Lower leg skin (tissue), 3 donors: ENCODE measurements at regions not wholly inside any gene's neighbourhood (a gene's known extent, or its start where the extent isn't known, plus 50 kb on each side); places are given as distances from the start of the nearest gene placed in this dataset.
A peak's percentile ranks its signal among the peaks of the same experiment; 100 is the strongest.
"Not testable (repeated sequence)": the region's sequence is repeated elsewhere in the genome, so short reads cannot be mapped to it uniquely, and the experiment has no call there.

ENCODE experiments used
- DNase-seq, 2 donors: peaks; one replicate each; pipeline ENCODE4 v3.0.0-alpha.2; 2019; ENCODE audit warnings: low spot score in 2 of 2
- H3K4me3 ChIP-seq: fragments of 200-600 bp; sonication (generic); 2 replicates; pipeline ENCODE4 v1.5.1; 2017; ENCODE audit warnings: mild to moderate bottlenecking, low read depth; ENCODE audit not compliant: poor library complexity, severe bottlenecking
- WGBS, 2 donors: methylation state at CpG; one replicate each; pipeline ENCODE4 v1.1.5; 2018; 5-methylcytosine and 5-hydroxymethylcytosine counted together
- intact Hi-C: fragments of 100-400 bp; cut with DNase I; formaldehyde crosslinking; loops from one replicate; pipeline ENCODE4 v1.15.0; 2023; ENCODE audit warnings: low total_unique reads

DNA sequence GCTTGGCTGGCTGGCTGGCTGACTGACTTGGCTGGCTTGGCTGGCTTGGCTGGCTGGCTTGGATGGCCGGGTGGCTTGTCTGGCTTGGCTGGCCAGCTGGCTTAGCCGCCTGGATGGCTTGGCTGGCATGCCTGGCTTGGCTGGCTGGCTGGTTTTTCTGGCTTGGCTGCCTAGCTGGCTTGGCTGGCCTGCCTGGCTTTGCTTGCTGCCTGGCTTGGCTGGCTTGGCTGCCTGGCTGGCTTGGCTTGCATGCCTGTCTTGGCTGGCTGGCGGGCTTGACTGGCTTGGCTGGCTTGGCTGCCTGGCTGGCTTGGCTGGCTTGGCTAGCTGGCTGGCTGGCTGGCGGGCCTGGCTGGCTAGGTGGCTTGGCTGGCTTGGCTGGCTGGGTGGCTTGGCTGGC, 2830.5 kb downstream of the RPIA start:
- H3K4me3 ChIP-seq, intact Hi-C loops: not testable (repeated sequence)
- peak in 1 of 2 donors; percentile 10 for DNase-seq
- WGBS, 2 donors: 33 to 50% methylated on average over 2 of the region's 4 CpGs

GRCh38 chr2:91522877-91523276, 2831.4 kb downstream of the RPIA start:
- intact Hi-C loops, H3K4me3 ChIP-seq: not testable (repeated sequence)
- peak in 1 of 2 donors; percentile 60 for DNase-seq
- 20% methylated on average over 1 of the region's 5 CpGs; no CpG with 5 or more reads in 1 of the 2 donors for WGBS, 2 donors

- whole genome bisulfite sequencing, 2 donors: no CpG with 5 or more reads among the region's 3 CpGs
- H3K4me3 ChIP-seq, intact Hi-C loops: not testable (repeated sequence)
- peak in 1 of 2 donors; percentile 49 for DNase-seq
Observed at GRCh38 chr2:91523751-91524150, 2832.3 kb downstream of the RPIA start.

- H3K4me3 ChIP-seq, intact Hi-C loops: not testable (repeated sequence)
- peak in 1 of 2 donors; percentile 56 for DNase-seq
- 71% methylated on average over 1 of the region's 2 CpGs; no CpG with 5 or more reads in 1 of the 2 donors for WGBS, 2 donors
Observed at GRCh38 chr2:91525587-91525986, 2834.1 kb downstream of the RPIA start.

DNA sequence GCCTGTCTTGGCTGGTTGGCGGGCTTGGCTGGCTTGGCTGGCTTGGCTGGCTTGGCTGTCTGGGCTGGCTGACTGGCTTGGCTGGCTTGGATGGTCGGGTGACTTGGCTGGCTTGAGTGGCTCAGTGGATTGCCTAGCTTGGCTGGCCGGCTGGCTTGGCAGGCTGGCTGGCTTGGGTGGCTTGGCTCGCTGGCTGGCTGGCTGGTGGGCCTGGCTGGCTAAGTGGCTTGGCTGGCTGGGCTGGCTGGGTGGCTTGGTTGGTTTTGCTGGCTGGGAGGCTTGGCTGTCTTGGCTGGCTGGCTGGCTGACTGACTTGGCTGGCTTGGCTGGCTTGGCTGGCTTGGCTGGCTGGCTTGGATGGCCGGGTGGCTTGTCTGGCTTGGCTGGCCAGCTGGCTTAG, 2834.6 kb downstream of the RPIA start:
- WGBS, 2 donors: no CpG with 5 or more reads among the region's 5 CpGs
- DNase-seq: peak in 1 of 2 donors; percentile 72
- intact Hi-C loops, H3K4me3 ChIP-seq: not testable (repeated sequence)

GRCh38 chr2:91527056-91527455, 2835.6 kb downstream of the RPIA start:
- DNase-seq: peak in 1 of 2 donors; percentile 85
- H3K4me3 ChIP-seq, intact Hi-C loops: not testable (repeated sequence)
- 38% methylated on average over 2 of the region's 2 CpGs; no CpG with 5 or more reads in 1 of the 2 donors for WGBS, 2 donors

DNA sequence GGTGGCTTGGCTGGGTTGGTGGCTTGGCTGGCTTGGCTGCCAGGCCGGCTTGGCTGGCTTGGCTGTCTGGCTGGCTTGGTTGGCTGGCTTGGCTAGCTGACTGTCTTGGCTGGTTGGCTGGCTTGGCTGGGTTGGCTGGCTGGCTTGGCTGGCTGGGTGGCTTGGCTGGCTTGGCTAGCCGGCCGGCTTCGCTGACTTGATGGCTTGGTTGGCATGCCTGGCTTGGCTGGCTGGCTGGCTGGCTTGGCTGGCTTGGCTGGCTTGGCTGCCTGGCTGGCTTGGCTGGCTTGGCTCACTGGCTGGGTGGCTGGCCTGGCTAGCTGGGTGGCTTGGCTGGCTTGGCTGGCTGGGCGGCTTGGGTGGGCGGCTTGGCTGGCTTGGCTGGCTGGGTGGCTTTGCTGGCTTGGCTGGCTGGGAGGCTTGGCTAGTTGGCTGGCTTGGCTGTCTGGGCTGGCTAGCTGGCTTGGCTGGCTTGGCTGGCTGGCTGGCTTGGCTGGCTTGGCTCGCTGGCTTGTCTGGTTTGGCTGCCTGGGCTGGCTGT, 2836.1 kb downstream of the RPIA start:
- H3K4me3 ChIP-seq, intact Hi-C loops: not testable (repeated sequence)
- 79 to 87% methylated on average over 5 to 6 of the region's 7 CpGs for WGBS, 2 donors
- peak in 1 of 2 donors; percentile 87 for DNase-seq

DNA sequence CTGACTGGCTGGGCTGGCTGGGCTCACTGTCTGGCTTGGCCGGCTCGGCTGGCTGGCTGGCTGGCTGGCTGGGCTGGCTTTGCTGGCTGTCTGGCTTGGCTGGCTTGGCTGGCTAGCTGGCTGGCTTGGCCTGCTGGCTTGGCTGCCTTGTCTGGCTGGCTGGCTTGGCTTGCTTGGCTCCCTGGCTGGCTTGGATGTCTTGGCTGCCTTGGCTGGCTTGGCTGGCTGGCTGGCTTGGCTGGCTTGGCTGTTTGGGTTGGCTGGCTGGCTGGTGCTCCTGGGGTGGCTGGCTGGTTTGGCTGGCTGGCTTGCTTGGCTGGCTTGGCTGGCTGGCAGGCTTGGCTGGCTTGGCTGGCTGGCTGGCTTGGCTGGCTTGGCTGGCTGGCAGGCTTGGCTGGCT, 2836.9 kb downstream of the RPIA start:
- peak in 1 of 2 donors; percentile 80 for DNase-seq
- intact Hi-C loops, H3K4me3 ChIP-seq: not testable (repeated sequence)
- 38% methylated on average over 2 of the region's 2 CpGs; no CpG with 5 or more reads in 1 of the 2 donors for WGBS, 2 donors

- DNase-seq: peak in 1 of 2 donors; percentile 77
- H3K4me3 ChIP-seq, intact Hi-C loops: not testable (repeated sequence)
- WGBS, 2 donors: 53 to 60% methylated on average over 5 to 7 of the region's 7 CpGs
Observed at GRCh38 chr2:91536109-91536508, 2844.6 kb downstream of the RPIA start.

DNA sequence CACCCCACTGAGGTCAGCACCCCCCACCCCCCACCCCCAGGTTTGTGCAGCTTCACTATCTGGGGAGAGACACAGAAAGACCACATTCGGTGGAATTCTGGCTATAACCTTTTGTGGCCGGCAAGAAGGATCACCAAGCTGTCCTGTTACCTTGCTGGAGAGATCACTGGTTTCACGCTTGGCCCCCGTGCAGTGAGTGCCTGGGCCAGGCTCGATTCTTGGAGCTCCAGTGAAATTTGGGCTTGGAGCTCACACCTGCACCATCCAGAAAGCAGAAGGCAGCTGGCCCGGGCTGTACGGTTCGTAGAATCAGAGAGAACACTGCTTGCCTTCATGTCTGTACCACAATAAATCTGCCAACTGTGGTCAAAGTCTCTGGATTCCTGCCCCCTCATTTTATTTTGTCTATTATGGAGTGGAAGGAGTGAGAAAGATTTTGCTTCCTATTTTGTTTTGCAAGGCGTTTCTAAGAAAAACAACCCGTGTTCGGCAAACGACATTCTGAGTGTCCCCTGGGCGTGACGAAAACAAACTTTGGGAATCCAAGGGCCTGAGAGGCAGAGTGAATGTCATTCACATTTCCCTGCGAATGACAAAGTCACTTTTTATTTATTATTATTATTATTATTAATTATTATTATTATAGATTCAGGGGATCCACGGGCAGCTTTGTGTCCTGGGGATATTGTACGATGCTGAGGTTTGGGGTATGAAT, 2845.2 kb downstream of the RPIA start:
- H3K4me3 ChIP-seq, intact Hi-C loops: not testable (repeated sequence)
- peak in 1 of 2 donors; percentile 49 for DNase-seq
- WGBS, 2 donors: 70 to 74% methylated on average over 12 of the region's 17 CpGs

DNA sequence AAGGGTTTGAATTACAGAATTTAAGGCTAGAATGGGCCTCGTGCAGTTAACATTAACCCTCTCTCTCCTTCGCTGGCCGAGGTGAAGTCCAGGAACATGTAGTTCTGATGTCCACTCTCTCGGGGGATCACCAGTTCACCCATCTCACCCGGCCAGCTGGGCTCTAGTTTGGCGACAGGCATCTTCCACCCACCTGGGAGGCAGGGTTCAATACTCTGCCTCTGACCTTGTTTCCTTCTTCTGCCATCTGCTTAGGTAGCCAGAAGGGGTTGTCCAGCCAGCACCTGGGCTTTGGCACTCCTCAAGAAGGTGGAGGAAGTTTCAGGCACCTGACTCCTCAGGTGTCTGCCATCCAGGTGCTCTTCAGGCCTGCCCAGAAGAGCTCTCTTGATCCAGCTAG, 2857.8 kb downstream of the RPIA start:
- WGBS, 2 donors: 76 to 78% methylated on average over 6 of the region's 6 CpGs
- peak in 1 of 2 donors; percentile 82 for DNase-seq
- intact Hi-C loops, H3K4me3 ChIP-seq: not testable (repeated sequence)

DNA sequence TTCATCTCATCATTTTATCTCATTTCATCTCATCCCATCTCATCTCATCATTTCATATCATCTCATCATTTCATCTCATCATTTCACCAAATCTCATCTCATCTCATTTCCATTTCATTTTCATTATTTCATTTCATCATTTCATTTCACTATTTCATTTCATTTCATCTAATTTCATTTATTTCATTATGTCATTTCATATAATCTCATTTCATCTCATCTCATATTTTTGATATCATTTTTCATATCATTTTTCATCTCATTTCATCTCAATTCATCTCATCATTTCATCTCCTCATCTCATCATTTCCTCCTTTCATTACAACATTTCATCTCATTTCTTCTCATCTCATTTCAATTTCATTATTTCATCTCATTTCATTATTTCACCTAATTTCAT, 2866.8 kb downstream of the RPIA start:
- DNase-seq, intact Hi-C loops: not testable (repeated sequence)

DNA sequence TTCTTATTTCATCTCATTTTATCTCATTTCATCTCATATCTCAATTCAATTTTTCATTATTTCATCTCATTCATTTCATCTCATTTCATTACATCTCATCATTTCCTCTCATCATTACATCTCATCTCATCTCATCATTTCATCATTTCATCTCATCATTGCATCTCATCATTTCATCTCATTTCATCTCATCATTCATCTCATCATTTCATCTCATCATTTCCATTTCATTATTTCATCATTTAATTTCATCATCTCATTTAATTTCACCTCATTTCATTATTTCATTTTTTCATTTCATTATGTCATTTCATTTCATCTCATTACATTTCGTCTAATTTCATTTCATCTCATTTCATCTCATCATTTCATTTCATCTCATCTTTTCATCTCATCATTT, 2867.8 kb downstream of the RPIA start:
- WGBS, 2 donors: 76 to 77% methylated on average over 1 of the region's 1 CpG
- H3K4me3 ChIP-seq, DNase-seq, intact Hi-C loops: not testable (repeated sequence)

More for the DNA sequence above, 2866.8 kb downstream of the RPIA start:
- not testable (repeated sequence) for H3K4me3 ChIP-seq

GRCh38 chr2:91559886-91560614, 2868.6 kb downstream of the RPIA start:
- H3K4me3 ChIP-seq, intact Hi-C loops: not testable (repeated sequence)

GRCh38 chr2:91562184-91562583, 2870.7 kb downstream of the RPIA start:
- intact Hi-C loops, H3K4me3 ChIP-seq: not testable (repeated sequence)
- peak in 1 of 2 donors; percentile 61 for DNase-seq
- WGBS, 2 donors: 80 to 100% methylated on average over 1 of the region's 2 CpGs

More at GRCh38 chr2:91559886-91560614, 2868.6 kb downstream of the RPIA start:
- not testable (repeated sequence) for DNase-seq
